SK-N-SH (cell line): ENCODE measurements at regions not wholly inside any gene's neighbourhood (a gene's known extent, or its start where the extent isn't known, plus 50 kb on each side); places are given as distances from the start of the nearest gene placed in this dataset.

ENCODE experiments used
- EP300 ChIP-seq, 2 experiments: IDR thresholded peaks; 2 replicates each; pipeline versions ENCODE4 v1.4.0 to v1.6.1; 2012; ENCODE audit warnings: borderline replicate concordance in 1 of 2, low read depth in 1 of 2, low read length in 1 of 2
- POLR2AphosphoS5 ChIP-seq: IDR thresholded peaks from 2 replicates; pipeline ENCODE4 v1.6.1; 2012; ENCODE audit warnings: low read depth, low read length
- RXRA ChIP-seq: IDR thresholded peaks from 2 replicates; pipeline ENCODE4 v1.4.0; 2012; ENCODE audit warnings: low read depth, mild to moderate bottlenecking, borderline replicate concordance
- SMC3 ChIP-seq: IDR thresholded peaks from 2 replicates; pipeline ENCODE4 v1.6.1; 2012; ENCODE audit warnings: low read depth, low read length, improper control_type of control experiment
- TAF1 ChIP-seq: IDR thresholded peaks from 2 replicates; pipeline ENCODE4 v1.6.1; 2012; ENCODE audit warnings: low read depth, mild to moderate bottlenecking, low read length, moderate library complexity, borderline replicate concordance
- TF ChIP-seq, protein P1 (sequence below): fragments of 200-600 bp; sonication (generic); IDR thresholded peaks from 2 replicates; pipeline ENCODE4 v1.6.1; 2017; ENCODE audit warnings: antibody characterized with exemption, mild to moderate bottlenecking, moderate library complexity

DNA sequence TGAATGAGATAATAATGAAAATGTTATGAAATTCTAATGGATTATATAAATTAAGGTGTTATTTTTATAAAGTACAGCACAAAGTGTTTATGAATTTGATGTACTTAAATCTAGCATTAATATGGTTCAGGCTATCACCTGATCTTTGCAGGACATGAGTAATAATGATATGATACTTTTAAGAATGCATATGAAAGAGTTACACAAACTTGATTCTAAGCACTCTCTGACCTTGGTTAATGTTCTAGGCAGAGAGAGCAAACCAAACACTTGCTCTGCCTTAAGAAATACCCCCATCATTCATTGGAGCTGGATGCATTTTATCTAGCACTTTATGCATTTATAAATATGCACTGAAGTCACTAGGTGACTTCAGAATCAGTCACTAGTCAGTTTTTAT, 942.2 kb upstream of the CDH8 start:
- TF ChIP-seq EP300 (IDR thresholded peaks at IDR 0.05; ENCODE audit: borderline replicate concordance in 1 of 2, low read depth in 1 of 2, low read length in 1 of 2) (no peak), RXRA (no peak), SMC3 (no peak), TAF1 (no peak), POLR2AphosphoS5 (no peak)
- TF ChIP-seq, protein P1, sequence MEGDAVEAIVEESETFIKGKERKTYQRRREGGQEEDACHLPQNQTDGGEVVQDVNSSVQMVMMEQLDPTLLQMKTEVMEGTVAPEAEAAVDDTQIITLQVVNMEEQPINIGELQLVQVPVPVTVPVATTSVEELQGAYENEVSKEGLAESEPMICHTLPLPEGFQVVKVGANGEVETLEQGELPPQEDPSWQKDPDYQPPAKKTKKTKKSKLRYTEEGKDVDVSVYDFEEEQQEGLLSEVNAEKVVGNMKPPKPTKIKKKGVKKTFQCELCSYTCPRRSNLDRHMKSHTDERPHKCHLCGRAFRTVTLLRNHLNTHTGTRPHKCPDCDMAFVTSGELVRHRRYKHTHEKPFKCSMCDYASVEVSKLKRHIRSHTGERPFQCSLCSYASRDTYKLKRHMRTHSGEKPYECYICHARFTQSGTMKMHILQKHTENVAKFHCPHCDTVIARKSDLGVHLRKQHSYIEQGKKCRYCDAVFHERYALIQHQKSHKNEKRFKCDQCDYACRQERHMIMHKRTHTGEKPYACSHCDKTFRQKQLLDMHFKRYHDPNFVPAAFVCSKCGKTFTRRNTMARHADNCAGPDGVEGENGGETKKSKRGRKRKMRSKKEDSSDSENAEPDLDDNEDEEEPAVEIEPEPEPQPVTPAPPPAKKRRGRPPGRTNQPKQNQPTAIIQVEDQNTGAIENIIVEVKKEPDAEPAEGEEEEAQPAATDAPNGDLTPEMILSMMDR, result no peak
